Karpas-422 (cell line): ENCODE measurements at regions not wholly inside any gene's neighbourhood (a gene's known extent, or its start where the extent isn't known, plus 50 kb on each side); places are given as distances from the start of the nearest gene placed in this dataset.
A peak's percentile ranks its signal among the peaks of the same experiment; 100 is the strongest.
"Not testable (repeated sequence)": the region's sequence is repeated elsewhere in the genome, so short reads cannot be mapped to it uniquely, and the experiment has no call there.

Experiments
- DNase-seq: peaks from one replicate; pipeline ENCODE4 v3.0.0-alpha.2; 2015
- H2AFZ ChIP-seq: fragments of 200-600 bp; sonication (generic); 2 replicates; pipeline ENCODE4 v1.6.1; 2014; ENCODE audit warnings: antibody characterized with exemption, low read length, mixed read lengths
- H3K27ac ChIP-seq: fragments of 200-600 bp; sonication (generic); 2 replicates; pipeline ENCODE4 v1.5.1; 2014; ENCODE audit warnings: mild to moderate bottlenecking, low read length, moderate library complexity
- H3K27me3 ChIP-seq: fragments of 200-600 bp; sonication (generic); 2 replicates; pipeline ENCODE4 v1.6.1; 2014; ENCODE audit warnings: low read length, mixed read lengths
- H3K36me3 ChIP-seq: fragments of 200-600 bp; sonication (generic); 2 replicates; pipeline ENCODE4 v1.6.1; 2014; ENCODE audit warnings: low read length, mixed read lengths; ENCODE audit not compliant: insufficient read depth
- H3K4me1 ChIP-seq: fragments of 200-600 bp; sonication (generic); 2 replicates; pipeline ENCODE4 v1.6.1; 2014; ENCODE audit warnings: mild to moderate bottlenecking, low read length, mixed read lengths
- H3K4me2 ChIP-seq: fragments of 200-600 bp; sonication (generic); 2 replicates; pipeline ENCODE4 v1.6.1; 2014; ENCODE audit warnings: low read length, low read depth, mild to moderate bottlenecking; ENCODE audit not compliant: poor library complexity, severe bottlenecking
- H3K4me3 ChIP-seq: fragments of 200-600 bp; sonication (generic); 2 replicates; pipeline ENCODE4 v1.5.1; 2014; ENCODE audit warnings: mild to moderate bottlenecking, antibody characterized with exemption, low read length, mixed read lengths
- H3K79me2 ChIP-seq: fragments of 200-600 bp; sonication (generic); 2 replicates; pipeline ENCODE4 v1.6.1; 2014; ENCODE audit warnings: mild to moderate bottlenecking, low read length, mixed read lengths
- H3K9ac ChIP-seq: fragments of 200-600 bp; sonication (generic); 2 replicates; pipeline ENCODE4 v1.6.0; 2014; ENCODE audit warnings: low read length
- H3K9me2 ChIP-seq: fragments of 200-600 bp; sonication (generic), shearing (Covaris generic); replicated peaks from 2 replicates; pipeline ENCODE4 v1.6.0; 2014; ENCODE audit warnings: mild to moderate bottlenecking, low read length, moderate library complexity; ENCODE audit not compliant: insufficient read depth
- H3K9me3 ChIP-seq: fragments of 300-700, 200-600 bp; sonication (generic); 2 replicates; pipeline ENCODE4 v1.6.1; 2014; ENCODE audit warnings: low read length, mixed read lengths
- H4K20me1 ChIP-seq: fragments of 200-600 bp; sonication (generic); 2 replicates; pipeline ENCODE4 v1.6.1; 2014; ENCODE audit warnings: mild to moderate bottlenecking, antibody characterized with exemption, low read length, low read depth; ENCODE audit not compliant: insufficient read depth

DNA sequence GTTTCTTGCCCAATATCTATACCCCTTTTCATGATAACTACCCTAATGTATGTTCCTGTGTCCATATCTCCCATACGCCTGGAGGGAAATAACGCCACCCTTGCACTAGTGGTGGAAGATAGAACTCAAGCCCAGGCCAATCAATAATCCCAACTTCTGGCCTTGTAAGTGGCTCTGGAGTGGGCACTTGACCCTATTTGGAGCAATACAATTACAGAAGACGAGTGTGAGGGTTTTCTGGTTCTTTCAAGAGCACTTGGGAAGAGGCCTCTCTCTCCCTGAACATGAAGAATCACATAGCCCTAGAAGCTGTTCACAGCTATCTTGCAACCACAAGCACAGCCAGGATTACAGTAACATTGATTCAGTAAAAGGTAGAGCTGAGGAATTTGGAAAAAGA lies 217.9 kb downstream of the RAB11FIP4 start:
- DNase-seq, result peak; percentile 37
- no peak overlapping the region for H3K27ac ChIP-seq
- no peaks in the 10 kb centered on the region for H3K79me2 ChIP-seq
- H3K36me3 ChIP-seq, result no peaks in the 10 kb centered on the region
- no peaks in the 10 kb centered on the region for H4K20me1 ChIP-seq
- no peak overlapping the region for H2AFZ ChIP-seq
- H3K27me3 ChIP-seq, result no peaks in the 10 kb centered on the region
- H3K4me3 ChIP-seq, result no peak overlapping the region
- H3K9me2 ChIP-seq, result no peaks in the 10 kb centered on the region
- H3K4me1 ChIP-seq, result no peaks in the 10 kb centered on the region
- H3K9ac ChIP-seq, result no peak overlapping the region
- H3K9me3 ChIP-seq, result no peaks in the 10 kb centered on the region
- no peak overlapping the region for H3K4me2 ChIP-seq

DNA sequence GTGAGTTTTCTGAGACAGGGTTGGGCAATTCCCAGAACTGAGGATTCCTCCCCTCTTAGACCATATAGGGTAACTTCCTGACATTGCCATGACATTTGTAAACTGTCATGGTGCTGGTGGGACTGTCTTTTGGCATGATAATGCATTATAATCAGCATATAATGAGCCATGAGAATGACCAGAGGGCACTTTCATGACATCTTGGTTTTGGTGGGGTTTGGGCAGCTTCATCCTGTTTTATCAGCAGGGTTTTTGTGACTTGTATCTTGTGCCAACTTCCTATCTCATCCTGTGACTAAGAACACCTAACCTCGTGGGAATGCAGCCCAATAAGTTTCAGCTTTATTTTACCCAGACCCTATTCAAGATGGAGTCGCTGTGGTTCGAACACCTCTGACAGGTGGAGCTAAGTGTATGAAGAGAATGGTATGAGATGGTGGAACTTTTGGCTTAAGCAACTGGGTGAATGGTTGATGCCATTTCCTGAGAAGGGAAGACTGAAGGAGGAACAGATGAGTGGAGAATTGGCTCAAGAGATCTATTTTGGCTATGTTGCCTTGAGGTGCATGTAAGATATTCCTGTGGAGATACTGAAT lies 217.3 kb downstream of the RAB11FIP4 start:
- Histone ChIP-seq H3K9ac (no peak overlapping the region), H3K4me3 (no peak overlapping the region), H3K27me3 (no peaks in the 10 kb centered on the region), H3K4me2 (no peak overlapping the region), H3K9me3 (no peaks in the 10 kb centered on the region), H3K4me1 (no peaks in the 10 kb centered on the region), H3K27ac (no peak overlapping the region), H3K79me2 (no peaks in the 10 kb centered on the region), H4K20me1 (no peaks in the 10 kb centered on the region), H3K9me2 (no peaks in the 10 kb centered on the region), H2AFZ (no peak overlapping the region), H3K36me3 (no peaks in the 10 kb centered on the region)
- no peak for DNase-seq

DNA sequence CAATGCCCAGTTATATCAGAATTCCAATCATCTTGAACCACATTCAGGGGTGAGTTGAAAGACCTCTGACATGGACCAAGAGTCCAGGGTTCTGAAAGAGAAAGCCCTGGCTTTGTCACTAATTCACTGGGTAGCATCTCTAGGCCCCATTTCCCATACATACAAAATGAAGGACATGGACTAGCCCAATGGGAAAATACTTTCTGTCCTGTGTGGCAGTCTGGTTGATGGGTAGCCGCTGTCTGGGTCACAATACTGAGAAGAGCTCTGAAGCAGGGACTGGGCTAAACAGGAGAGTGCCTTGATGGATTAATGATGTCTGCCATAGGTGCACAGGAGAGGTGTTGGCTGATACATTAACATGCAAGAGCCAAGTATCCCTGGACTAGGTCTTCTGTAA lies 214.3 kb downstream of the RAB11FIP4 start:
- Histone ChIP-seq H3K9me2 (no peaks in the 10 kb centered on the region), H3K4me1 (no peaks in the 10 kb centered on the region), H3K27me3 (no peaks in the 10 kb centered on the region), H3K9ac (no peak overlapping the region), H3K4me2 (no peak overlapping the region), H3K79me2 (no peaks in the 10 kb centered on the region), H4K20me1 (no peaks in the 10 kb centered on the region), H3K27ac (no peak overlapping the region), H2AFZ (no peak overlapping the region), H3K4me3 (no peak overlapping the region), H3K9me3 (no peaks in the 10 kb centered on the region), H3K36me3 (no peaks in the 10 kb centered on the region)
- DNase-seq, result no peak

DNA sequence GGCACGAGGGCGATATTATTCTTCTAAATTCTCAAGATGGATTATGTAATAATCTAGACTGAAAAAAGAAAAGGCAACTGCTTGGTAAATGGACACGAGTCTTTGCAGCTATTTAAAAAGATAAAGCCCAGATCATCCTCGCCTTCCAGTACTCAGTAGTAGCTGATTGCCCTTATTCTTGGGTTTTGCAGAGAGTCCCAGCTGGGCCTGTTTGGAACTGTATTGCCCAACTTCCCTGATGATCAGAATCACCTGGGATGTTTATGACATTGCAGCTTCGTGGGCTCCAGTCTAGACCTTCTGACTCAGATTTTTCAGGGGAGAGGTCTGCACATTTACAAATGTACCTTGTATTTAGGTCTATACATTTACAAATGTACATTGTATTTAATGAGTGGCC lies 213.5 kb downstream of the RAB11FIP4 start:
- Histone ChIP-seq H3K4me2 (no peak overlapping the region), H3K9ac (no peak overlapping the region), H2AFZ (no peak overlapping the region), H3K36me3 (no peaks in the 10 kb centered on the region), H3K4me1 (no peaks in the 10 kb centered on the region), H3K79me2 (no peaks in the 10 kb centered on the region), H3K27ac (no peak overlapping the region), H3K4me3 (no peak overlapping the region), H3K9me2 (no peaks in the 10 kb centered on the region), H3K9me3 (no peaks in the 10 kb centered on the region), H3K27me3 (no peaks in the 10 kb centered on the region), H4K20me1 (no peaks in the 10 kb centered on the region)
- no peak for DNase-seq

DNA sequence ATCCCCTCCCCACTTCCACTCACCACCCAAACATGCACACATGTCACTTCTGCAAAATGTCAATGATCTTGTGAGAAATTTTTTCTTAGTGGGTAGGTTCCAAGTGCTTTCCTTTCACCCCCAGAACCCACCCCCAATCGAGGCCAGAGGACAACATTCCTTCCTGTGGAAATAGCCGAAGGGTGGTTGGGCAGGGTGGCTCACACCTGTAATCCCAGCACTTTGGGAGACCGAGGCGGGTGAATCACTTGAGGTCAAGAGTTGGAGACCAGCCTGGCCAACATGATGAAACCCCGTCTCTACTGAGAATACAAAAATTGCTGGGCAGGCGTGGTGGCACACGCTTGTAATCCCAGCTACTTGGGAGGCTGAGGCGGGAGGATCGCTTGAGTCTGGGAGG lies 208.7 kb downstream of the RAB11FIP4 start:
- H3K9ac ChIP-seq, H2AFZ ChIP-seq, H3K79me2 ChIP-seq, H3K27ac ChIP-seq, H3K9me2 ChIP-seq, H3K4me2 ChIP-seq, DNase-seq, H3K9me3 ChIP-seq, H3K4me3 ChIP-seq, H3K27me3 ChIP-seq, H3K36me3 ChIP-seq, H4K20me1 ChIP-seq: not testable (repeated sequence)
- peaks cover 13% of the 10 kb centered on the region for H3K4me1 ChIP-seq

DNA sequence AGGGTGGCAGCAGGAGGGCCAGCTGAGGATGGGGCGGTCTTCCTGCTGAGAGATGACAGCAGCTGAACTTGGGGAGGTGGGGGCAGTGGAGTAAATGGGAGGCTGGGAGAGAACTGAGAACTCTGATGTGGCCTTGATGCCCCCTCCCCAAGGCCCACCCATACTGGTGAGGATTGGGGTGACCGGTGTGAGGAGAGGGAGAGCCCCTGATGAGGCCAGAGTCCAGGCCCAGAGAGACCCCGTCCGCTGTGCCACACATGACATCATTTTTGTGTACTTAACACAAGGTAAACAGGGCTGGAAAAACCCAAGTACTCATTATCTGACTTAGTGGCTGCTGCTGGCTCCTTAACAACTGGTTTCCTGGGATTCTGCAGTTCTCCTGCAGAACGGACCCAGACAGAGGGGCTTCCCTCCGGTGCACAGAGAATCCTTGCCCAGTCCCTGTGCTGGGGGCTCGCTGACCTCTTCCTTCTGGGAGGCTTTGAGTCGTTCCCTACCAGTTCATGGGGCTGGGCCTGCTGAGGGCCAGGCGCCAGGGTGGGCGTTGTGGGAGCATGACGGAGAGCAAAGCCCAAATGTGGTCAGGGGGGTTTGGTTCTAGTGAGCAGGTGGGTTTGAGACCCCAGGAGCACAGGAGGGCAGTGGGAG lies 207.6 kb downstream of the RAB11FIP4 start:
- Histone ChIP-seq H3K9me3 (no peaks in the 10 kb centered on the region), H3K9me2 (no peaks in the 10 kb centered on the region), H2AFZ (no peak overlapping the region), H4K20me1 (no peaks in the 10 kb centered on the region), H3K27me3 (no peaks in the 10 kb centered on the region), H3K9ac (no peak overlapping the region), H3K79me2 (no peaks in the 10 kb centered on the region), H3K4me3 (no peak overlapping the region), H3K4me2 (no peak overlapping the region), H3K27ac (no peak overlapping the region), H3K36me3 (no peaks in the 10 kb centered on the region), H3K4me1 (peaks cover 13% of the 10 kb centered on the region)
- no peak for DNase-seq

DNA sequence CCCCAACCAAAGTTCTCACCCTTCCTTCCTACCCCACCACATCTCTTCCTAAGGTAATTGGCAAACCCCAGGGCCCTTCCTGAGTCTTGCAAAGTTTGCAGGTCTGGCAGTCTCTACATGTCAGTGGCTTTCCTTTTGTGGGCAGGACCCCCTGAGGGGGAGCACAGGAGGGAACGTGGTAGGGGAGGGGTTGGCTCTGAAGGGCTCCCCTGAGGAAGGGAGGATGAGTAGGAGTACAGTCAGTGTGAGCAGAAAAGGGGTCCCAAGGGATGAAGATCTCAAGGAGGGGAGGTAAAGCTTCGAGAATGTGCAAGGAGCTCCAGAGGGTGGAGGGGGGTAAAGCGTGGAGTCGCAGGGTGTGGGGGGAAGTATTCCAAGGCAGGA lies 206.9 kb downstream of the RAB11FIP4 start:
- Histone ChIP-seq H3K36me3 (no peaks in the 10 kb centered on the region), H3K27me3 (no peaks in the 10 kb centered on the region), H3K9ac (no peak overlapping the region), H3K4me3 (no peak overlapping the region), H3K9me3 (no peaks in the 10 kb centered on the region), H4K20me1 (no peaks in the 10 kb centered on the region), H2AFZ (no peak overlapping the region), H3K4me1 (peaks cover 13% of the 10 kb centered on the region), H3K79me2 (no peaks in the 10 kb centered on the region), H3K9me2 (no peaks in the 10 kb centered on the region), H3K27ac (no peak overlapping the region), H3K4me2 (no peak overlapping the region)
- no peak for DNase-seq

DNA sequence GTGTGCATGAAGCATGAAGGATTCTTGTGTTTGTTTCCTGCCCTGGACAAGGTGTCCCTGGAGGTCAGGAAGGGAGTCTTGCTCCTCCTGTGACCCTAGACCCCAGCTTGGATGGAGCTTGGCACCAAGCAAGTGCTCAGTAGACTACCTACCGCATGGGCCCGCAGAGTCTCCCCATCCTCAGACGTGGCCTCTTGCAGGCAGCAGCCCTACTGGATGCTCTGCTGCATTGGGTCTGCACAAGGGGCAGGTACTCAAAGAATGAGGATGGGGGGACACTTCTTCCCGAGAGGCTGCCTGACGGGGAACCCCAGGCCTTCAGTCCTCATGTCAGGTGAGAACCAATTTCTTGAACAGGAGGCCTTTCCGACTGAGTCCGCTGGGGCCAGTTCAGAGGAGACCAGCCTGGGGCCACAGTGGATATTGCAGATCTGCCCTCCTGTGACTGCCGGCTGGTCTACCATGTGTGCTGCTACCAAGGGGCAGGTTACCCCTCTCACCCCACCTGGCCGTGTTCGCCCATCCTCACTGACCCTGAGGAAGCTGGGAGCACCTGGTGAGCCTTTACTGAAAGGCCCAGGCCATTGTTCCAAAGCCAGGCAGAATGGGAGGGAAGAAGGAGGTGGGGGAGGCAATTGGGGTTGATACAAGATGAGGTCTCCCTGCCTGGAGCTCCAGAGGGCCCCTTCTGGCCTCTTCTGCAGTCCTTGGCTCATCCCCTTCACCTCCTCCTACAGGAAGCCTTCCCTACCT lies 206.3 kb downstream of the RAB11FIP4 start:
- no peaks in the 10 kb centered on the region for H4K20me1 ChIP-seq
- H3K4me1 ChIP-seq, result peaks cover 13% of the 10 kb centered on the region
- no peak overlapping the region for H3K9ac ChIP-seq
- no peaks in the 10 kb centered on the region for H3K36me3 ChIP-seq
- H2AFZ ChIP-seq, result no peak overlapping the region
- H3K27ac ChIP-seq, result no peak overlapping the region
- H3K4me2 ChIP-seq, result no peak overlapping the region
- DNase-seq, result no peak
- no peaks in the 10 kb centered on the region for H3K9me2 ChIP-seq
- H3K27me3 ChIP-seq, result no peaks in the 10 kb centered on the region
- no peak overlapping the region for H3K4me3 ChIP-seq
- H3K79me2 ChIP-seq, result no peaks in the 10 kb centered on the region
- no peaks in the 10 kb centered on the region for H3K9me3 ChIP-seq
